OCI-M1 (cell line): ENCODE measurements at regions not wholly inside any gene's neighbourhood (a gene's known extent, or its start where the extent isn't known, plus 50 kb on each side); places are given as distances from the start of the nearest gene placed in this dataset.
"Not testable (repeated sequence)": the region's sequence is repeated elsewhere in the genome, so short reads cannot be mapped to it uniquely, and the experiment has no call there.

Source experiments
- DNase-seq: peaks from one replicate; lab custom pipeline; 2025; lab: John Stamatoyannopoulos, UW

GRCh38 chr3:181330257-181330656 lies 340.7 kb upstream of the DNAJC19 start:
- DNase-seq, result no peak

- no peak for DNase-seq
These were observed 339.5 kb upstream of the DNAJC19 start for GRCh38 chr3:181329024-181329423.

GRCh38 chr3:181328346-181328745 lies 338.8 kb upstream of the DNAJC19 start:
- no peak for DNase-seq

- no peak for DNase-seq
These were observed 337.8 kb upstream of the DNAJC19 start for GRCh38 chr3:181327349-181327748.

GRCh38 chr3:181326637-181327223 lies 337.2 kb upstream of the DNAJC19 start:
- DNase-seq, result peak; percentile 23

- DNase-seq, result not testable (repeated sequence)
These were observed 335.0 kb upstream of the DNAJC19 start for GRCh38 chr3:181324516-181324915.

GRCh38 chr3:181318321-181318720 lies 328.8 kb upstream of the DNAJC19 start:
- DNase-seq, result no peak

GRCh38 chr3:181317508-181317907 lies 328.0 kb upstream of the DNAJC19 start:
- DNase-seq, result no peak

GRCh38 chr3:181316482-181316881 lies 326.9 kb upstream of the DNAJC19 start:
- DNase-seq, result peak; percentile 29

GRCh38 chr3:181313335-181313734 lies 323.8 kb upstream of the DNAJC19 start:
- no peak for DNase-seq

- no peak for DNase-seq
These were observed 321.6 kb upstream of the DNAJC19 start for GRCh38 chr3:181311186-181311585.

- DNase-seq, result no peak
These were observed 313.4 kb upstream of the DNAJC19 start for GRCh38 chr3:181302960-181303359.

- no peak for DNase-seq
These were observed 310.5 kb upstream of the DNAJC19 start for GRCh38 chr3:181300033-181300432.

- DNase-seq, result no peak
These were observed 308.9 kb upstream of the DNAJC19 start for GRCh38 chr3:181298421-181298820.

- no peak for DNase-seq
These were observed 303.4 kb upstream of the DNAJC19 start for GRCh38 chr3:181292984-181293383.

- DNase-seq, result no peak
These were observed 301.4 kb upstream of the DNAJC19 start for GRCh38 chr3:181290941-181291340.

GRCh38 chr3:181289306-181289705 lies 299.8 kb upstream of the DNAJC19 start:
- DNase-seq, result no peak

GRCh38 chr3:181288145-181288544 lies 298.6 kb upstream of the DNAJC19 start:
- no peak for DNase-seq

- no peak for DNase-seq
These were observed 289.7 kb upstream of the DNAJC19 start for GRCh38 chr3:181279239-181279565.

- peak; percentile 24 for DNase-seq
These were observed 289.1 kb upstream of the DNAJC19 start for GRCh38 chr3:181278468-181279238.

GRCh38 chr3:181276358-181276896 lies 286.9 kb upstream of the DNAJC19 start:
- DNase-seq, result no peak

- DNase-seq, result no peak
These were observed 284.5 kb upstream of the DNAJC19 start for GRCh38 chr3:181274025-181274424.

GRCh38 chr3:181267312-181267711 lies 277.8 kb upstream of the DNAJC19 start:
- no peak for DNase-seq
